CD8-positive, alpha-beta memory T cell (primary cell): ENCODE measurements at regions not wholly inside any gene's neighbourhood (a gene's known extent, or its start where the extent isn't known, plus 50 kb on each side); places are given as distances from the start of the nearest gene placed in this dataset.

Source experiments
- CTCF ChIA-PET: fragments of 350-600 bp; sonication (Branson Sonifier 250); formaldehyde crosslinking; loops from one replicate; lab custom pipeline; 2021; ENCODE audit warnings: antibody characterized with exemption; lab: Charles Lee
- POLR2A ChIA-PET: fragments of 350-600 bp; sonication (Branson Sonifier 250); formaldehyde crosslinking; loops from one replicate; lab custom pipeline; 2021; ENCODE audit warnings: antibody characterized with exemption; lab: Charles Lee
- DNase-seq, 5 donors: peaks; one replicate each; pipeline versions ENCODE4 v3.0.0 to v3.0.0-alpha.2; 2020 to 2022; ENCODE audit warnings: mixed read lengths in 1 of 5
- H3K27ac ChIP-seq: one replicate; pipeline ENCODE4 v1.7.0; 2013; ENCODE audit warnings: low read depth, mild to moderate bottlenecking, low read length, moderate library complexity
- H3K27me3 ChIP-seq: 2 replicates; pipeline ENCODE4 v1.7.0; 2013; ENCODE audit warnings: low read length, mild to moderate bottlenecking; ENCODE audit not compliant: insufficient read depth, poor library complexity, severe bottlenecking
- H3K36me3 ChIP-seq: 2 replicates; pipeline ENCODE4 v1.7.0; 2013; ENCODE audit warnings: mild to moderate bottlenecking, low read length, moderate library complexity; ENCODE audit not compliant: insufficient read depth
- H3K4me1 ChIP-seq: 2 replicates; pipeline ENCODE4 v1.7.0; 2013; ENCODE audit warnings: mild to moderate bottlenecking, low read length, moderate library complexity; ENCODE audit not compliant: insufficient read depth
- H3K4me3 ChIP-seq: 2 replicates; pipeline ENCODE4 v1.7.0; 2013; ENCODE audit warnings: mild to moderate bottlenecking, low read length
- H3K9me3 ChIP-seq: 2 replicates; pipeline ENCODE4 v1.7.0; 2013; ENCODE audit warnings: mild to moderate bottlenecking, low read length
- H3K27ac Mint-ChIP-seq, 8 donors: one replicate each; pipeline ENCODE4 v1.8.0; 2020 to 2021; ENCODE audit warnings: mixed read lengths in 8 of 8, mild to moderate bottlenecking in 6 of 8, inconsistent platforms in 3 of 8, moderate library complexity in 3 of 8
- H3K27me3 Mint-ChIP-seq, 2 donors: one replicate each; pipeline ENCODE4 v1.8.0; 2020 to 2021; ENCODE audit warnings: mixed read lengths in 2 of 2, mild to moderate bottlenecking in 1 of 2, moderate library complexity in 1 of 2
- H3K36me3 Mint-ChIP-seq, 3 donors: one replicate each; pipeline ENCODE4 v1.8.0; 2020 to 2021; ENCODE audit warnings: mixed read lengths in 3 of 3, inconsistent platforms in 1 of 3, mild to moderate bottlenecking in 1 of 3
- H3K4me1 Mint-ChIP-seq, 3 donors: one replicate each; pipeline ENCODE4 v1.8.0; 2020 to 2021; ENCODE audit warnings: mixed read lengths in 3 of 3, inconsistent platforms in 1 of 3, mild to moderate bottlenecking in 1 of 3
- H3K4me3 Mint-ChIP-seq, 7 donors: one replicate each; pipeline ENCODE4 v1.8.0; 2020 to 2021; ENCODE audit warnings: mixed read lengths in 7 of 7, mild to moderate bottlenecking in 6 of 7, moderate library complexity in 4 of 7, inconsistent platforms in 2 of 7
- H3K9me3 Mint-ChIP-seq, 5 donors: one replicate each; pipeline ENCODE4 v1.8.0; 2020 to 2022; ENCODE audit warnings: mixed read lengths in 5 of 5, mild to moderate bottlenecking in 3 of 5, moderate library complexity in 2 of 5, inconsistent platforms in 1 of 5

DNA sequence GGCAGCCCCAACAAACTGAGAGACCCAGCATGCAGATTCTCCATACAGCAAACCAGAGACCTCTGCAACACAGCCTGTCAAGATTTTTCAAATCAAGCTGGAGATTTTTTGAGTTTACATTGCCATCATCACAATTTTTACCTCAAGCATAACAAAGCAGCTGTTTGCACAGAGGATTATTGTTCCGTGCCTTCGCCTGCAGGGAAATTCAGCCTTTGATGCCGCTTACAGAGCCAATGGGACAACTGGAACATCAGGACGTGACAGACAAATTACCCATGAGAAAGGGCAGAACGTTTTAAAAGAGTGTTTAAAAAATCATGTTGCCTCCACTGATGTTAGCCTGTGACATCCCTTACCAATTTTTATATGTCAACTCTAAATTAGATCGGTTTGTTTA is 363.7 kb downstream of the FBXW7 start:
- POLR2A ChIA-PET = no interaction called here
- Mint-ChIP-seq H3K4me1 (no peaks in the 10 kb centered on the region), H3K4me3 (no peak overlapping the region), H3K36me3 (peaks cover 0 to 5% (median 0%) of the 10 kb centered on the region in 3 donors), H3K27me3 (peaks cover 0 to 4% of the 10 kb centered on the region in 2 donors), H3K9me3 (no peaks in the 10 kb centered on the region), H3K27ac (no peak overlapping the region)
- no peaks in the 10 kb centered on the region for H3K36me3 ChIP-seq
- DNase-seq = no peak
- no peak overlapping the region for H3K4me3 ChIP-seq
- H3K27me3 ChIP-seq = no peaks in the 10 kb centered on the region
- no peaks in the 10 kb centered on the region for H3K4me1 ChIP-seq
- CTCF ChIA-PET = interaction anchor here (1.2 kb wide), 1 partner anchor 12 kb away, joined by 3 read pairs; no protein-coding TSS in a partner anchor
- H3K9me3 ChIP-seq = no peaks in the 10 kb centered on the region
- no peak overlapping the region for H3K27ac ChIP-seq

DNA sequence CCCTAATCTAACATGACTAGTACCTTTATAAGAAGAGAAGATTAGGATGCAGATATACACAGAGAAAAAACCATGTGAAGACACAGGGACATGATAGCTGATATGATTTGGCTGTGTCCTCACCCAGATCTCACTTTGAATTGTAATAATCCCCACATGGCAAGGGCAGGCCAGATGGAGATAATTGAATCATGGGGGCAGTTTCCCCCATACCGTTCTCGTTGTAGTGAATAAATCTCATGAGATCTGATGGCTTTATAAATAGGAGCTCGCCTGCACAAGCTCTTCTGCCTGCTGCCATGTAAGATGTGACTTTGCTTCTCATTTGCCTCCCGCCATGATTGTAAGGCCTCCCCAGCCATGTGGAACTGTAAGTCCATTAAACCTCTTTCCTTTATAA is 364.3 kb downstream of the FBXW7 start:
- Mint-ChIP-seq H3K27me3 (peaks cover 0 to 7% of the 10 kb centered on the region in 2 donors), H3K27ac (no peak overlapping the region), H3K9me3 (no peaks in the 10 kb centered on the region), H3K4me3 (no peak overlapping the region), H3K36me3 (peaks cover 0 to 5% (median 0%) of the 10 kb centered on the region in 3 donors), H3K4me1 (no peaks in the 10 kb centered on the region)
- DNase-seq = no peak
- Histone ChIP-seq H3K4me1 (no peaks in the 10 kb centered on the region), H3K36me3 (no peaks in the 10 kb centered on the region), H3K27ac (no peak overlapping the region), H3K4me3 (no peak overlapping the region), H3K27me3 (no peaks in the 10 kb centered on the region), H3K9me3 (no peaks in the 10 kb centered on the region)
- ChIA-PET CTCF (interaction anchor here (1.2 kb wide), 1 partner anchor 11 kb away, joined by 3 read pairs; no protein-coding TSS in a partner anchor), POLR2A (no interaction called here)

DNA sequence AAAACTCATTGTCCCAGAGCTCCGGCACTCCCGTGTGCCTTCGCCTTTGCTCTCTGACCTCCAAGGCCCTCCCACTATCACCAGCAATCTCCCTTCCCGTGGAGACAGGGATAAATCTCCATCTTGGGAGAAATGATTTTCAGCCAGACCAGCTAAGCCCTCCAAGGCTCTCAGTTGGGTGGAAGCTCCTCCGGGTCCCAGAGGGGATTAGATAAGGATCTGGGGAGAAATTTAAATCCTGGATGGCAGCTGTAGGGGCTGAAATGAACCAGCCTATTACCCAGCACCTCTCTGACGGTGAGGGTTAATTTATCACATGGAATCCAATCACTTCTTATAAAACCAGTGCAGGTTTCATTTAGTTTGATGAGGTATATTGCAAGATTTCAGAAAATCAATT is 366.2 kb downstream of the FBXW7 start:
- Histone ChIP-seq H3K36me3 (no peaks in the 10 kb centered on the region), H3K4me1 (no peaks in the 10 kb centered on the region), H3K27me3 (no peaks in the 10 kb centered on the region), H3K27ac (no peak overlapping the region), H3K9me3 (no peaks in the 10 kb centered on the region), H3K4me3 (no peak overlapping the region)
- peaks cover 0 to 2% (median 0%) of the 10 kb centered on the region in 3 donors for H3K4me1 Mint-ChIP-seq
- peaks cover 0 to 14% of the 10 kb centered on the region in 2 donors for H3K27me3 Mint-ChIP-seq
- ChIA-PET POLR2A (no interaction called here), CTCF (no interaction called here)
- DNase-seq = no peak
- H3K36me3 Mint-ChIP-seq = peaks cover 0 to 8% (median 0%) of the 10 kb centered on the region in 3 donors
- peak overlapping the region in 1 of 8 donors; percentile 42 for H3K27ac Mint-ChIP-seq
- H3K9me3 Mint-ChIP-seq = no peaks in the 10 kb centered on the region
- no peak overlapping the region for H3K4me3 Mint-ChIP-seq

DNA sequence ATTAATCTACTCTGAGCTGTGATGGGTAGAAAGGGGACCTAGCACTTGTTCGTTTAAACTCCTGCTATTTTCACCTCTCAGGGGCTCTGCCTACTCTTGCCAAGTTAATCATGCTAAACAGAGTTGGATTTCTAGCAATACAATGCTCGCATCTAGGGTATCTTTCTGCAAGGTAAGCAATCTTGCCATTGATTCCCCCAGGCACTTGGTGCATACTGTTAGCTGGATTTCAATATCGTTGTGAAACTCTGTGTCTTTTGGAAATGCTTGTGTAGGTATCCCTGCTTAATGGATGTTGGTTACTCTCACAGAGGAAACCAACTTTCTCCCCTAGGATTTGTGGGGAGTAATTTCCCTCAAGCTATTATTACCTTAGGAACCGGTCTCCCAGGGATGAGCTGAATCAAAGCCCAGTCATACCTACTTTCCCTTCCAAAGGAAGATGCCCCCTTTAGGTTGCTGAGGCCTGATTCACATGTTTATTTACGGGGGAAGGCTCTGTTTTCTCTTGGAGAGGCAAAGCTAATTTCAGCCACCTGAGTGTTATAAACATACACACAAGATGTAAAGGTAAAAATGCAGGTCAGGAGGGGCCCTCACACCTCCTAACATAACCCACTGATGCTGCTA is 366.8 kb downstream of the FBXW7 start:
- H3K4me1 ChIP-seq = no peaks in the 10 kb centered on the region
- H3K9me3 ChIP-seq = no peaks in the 10 kb centered on the region
- Mint-ChIP-seq H3K36me3 (peaks cover 0 to 8% (median 0%) of the 10 kb centered on the region in 3 donors), H3K4me3 (no peak overlapping the region), H3K27me3 (peaks cover 3 to 15% of the 10 kb centered on the region in 2 donors), H3K9me3 (no peaks in the 10 kb centered on the region), H3K27ac (no peak overlapping the region), H3K4me1 (peaks cover 0 to 2% (median 0%) of the 10 kb centered on the region in 3 donors)
- no peak overlapping the region for H3K4me3 ChIP-seq
- no peaks in the 10 kb centered on the region for H3K27me3 ChIP-seq
- DNase-seq = no peak
- H3K27ac ChIP-seq = no peak overlapping the region
- CTCF ChIA-PET = no interaction called here
- POLR2A ChIA-PET = no interaction called here
- no peaks in the 10 kb centered on the region for H3K36me3 ChIP-seq

DNA sequence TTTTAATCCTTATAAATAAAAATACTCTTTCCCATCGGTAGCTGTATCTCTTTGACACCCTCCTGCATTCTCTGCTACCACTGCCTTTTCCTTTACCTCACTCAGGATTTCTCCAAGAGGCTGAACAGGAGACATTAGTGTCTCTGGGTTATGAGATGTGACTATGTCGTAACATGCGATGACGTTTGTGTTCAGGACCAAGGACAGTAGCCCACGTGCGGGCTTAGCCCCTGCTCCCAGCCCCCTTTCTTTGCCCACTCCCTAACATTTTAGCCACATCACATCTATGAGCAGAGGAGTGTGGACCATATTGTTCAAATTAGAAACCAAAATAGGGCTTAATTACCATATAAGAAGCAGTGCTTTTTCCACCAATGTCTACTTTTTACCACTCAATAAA is 369.3 kb downstream of the FBXW7 start:
- no peak overlapping the region for H3K27ac ChIP-seq
- CTCF ChIA-PET = no interaction called here
- no peaks in the 10 kb centered on the region for H3K9me3 ChIP-seq
- no peak for DNase-seq
- H3K4me3 ChIP-seq = no peak overlapping the region
- Mint-ChIP-seq H3K4me3 (no peak overlapping the region), H3K9me3 (no peaks in the 10 kb centered on the region), H3K27ac (peak overlapping the region in 1 of 8 donors; percentile 55), H3K4me1 (peaks cover 0 to 2% (median 0%) of the 10 kb centered on the region in 3 donors), H3K36me3 (peaks cover 0 to 3% (median 0%) of the 10 kb centered on the region in 3 donors), H3K27me3 (peaks cover 5 to 15% of the 10 kb centered on the region in 2 donors)
- POLR2A ChIA-PET = no interaction called here
- no peaks in the 10 kb centered on the region for H3K4me1 ChIP-seq
- no peaks in the 10 kb centered on the region for H3K27me3 ChIP-seq
- H3K36me3 ChIP-seq = no peaks in the 10 kb centered on the region

DNA sequence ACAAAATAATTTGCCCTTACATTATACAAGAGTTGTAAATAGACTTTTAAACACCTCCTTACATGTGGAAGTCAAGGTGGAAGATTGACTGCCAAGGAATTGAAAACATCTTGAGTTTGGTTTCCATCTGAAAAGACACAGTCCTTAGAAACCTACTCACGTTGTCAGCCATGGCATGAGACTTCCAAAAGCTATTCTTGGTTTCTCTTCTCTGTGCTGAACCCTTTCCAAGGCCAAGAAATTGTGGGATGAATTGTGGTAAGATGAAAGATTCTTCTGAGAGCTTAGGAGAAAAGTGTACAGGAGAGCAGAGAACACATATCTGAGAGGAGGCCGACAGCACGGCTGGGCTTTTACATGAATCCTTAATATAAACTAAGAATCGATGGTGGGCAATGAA is 370.0 kb downstream of the FBXW7 start:
- Mint-ChIP-seq H3K36me3 (peaks cover 0 to 3% (median 0%) of the 10 kb centered on the region in 3 donors), H3K27me3 (peaks cover 5 to 15% of the 10 kb centered on the region in 2 donors), H3K4me3 (no peak overlapping the region), H3K4me1 (peaks cover 0 to 2% (median 0%) of the 10 kb centered on the region in 3 donors), H3K9me3 (no peaks in the 10 kb centered on the region), H3K27ac (peak overlapping the region in 2 of 8 donors; percentile 31 to 51)
- ChIA-PET CTCF (no interaction called here), POLR2A (no interaction called here)
- no peak overlapping the region for H3K4me3 ChIP-seq
- no peaks in the 10 kb centered on the region for H3K27me3 ChIP-seq
- no peaks in the 10 kb centered on the region for H3K9me3 ChIP-seq
- no peak for DNase-seq
- H3K4me1 ChIP-seq = no peaks in the 10 kb centered on the region
- H3K27ac ChIP-seq = no peak overlapping the region
- no peaks in the 10 kb centered on the region for H3K36me3 ChIP-seq

DNA sequence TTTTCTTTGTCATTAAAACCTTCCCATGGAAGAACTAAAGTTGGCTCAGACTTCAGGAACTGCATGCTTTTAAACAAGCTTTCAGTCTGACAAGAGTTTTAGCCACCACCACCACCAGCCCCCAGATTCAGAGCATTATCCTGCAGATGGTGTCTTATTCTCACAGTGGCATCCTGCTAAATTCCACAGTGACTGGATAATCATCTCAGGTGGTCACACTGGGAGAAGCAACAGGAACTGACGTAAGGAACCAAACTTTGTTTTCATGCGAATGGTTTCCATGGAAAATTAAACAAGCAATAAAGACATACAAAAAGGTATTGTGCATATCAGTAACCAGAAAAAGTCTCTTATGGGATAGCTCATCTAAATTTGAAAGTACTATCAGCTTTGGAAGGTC is 370.7 kb downstream of the FBXW7 start:
- H3K4me3 Mint-ChIP-seq = no peak overlapping the region
- H3K27ac Mint-ChIP-seq = no peak overlapping the region
- DNase-seq = no peak
- no peaks in the 10 kb centered on the region for H3K27me3 ChIP-seq
- H3K27ac ChIP-seq = no peak overlapping the region
- peaks cover 5 to 15% of the 10 kb centered on the region in 2 donors for H3K27me3 Mint-ChIP-seq
- H3K36me3 Mint-ChIP-seq = peaks cover 0 to 3% (median 0%) of the 10 kb centered on the region in 3 donors
- H3K4me1 ChIP-seq = no peaks in the 10 kb centered on the region
- no peaks in the 10 kb centered on the region for H3K36me3 ChIP-seq
- no peaks in the 10 kb centered on the region for H3K9me3 Mint-ChIP-seq
- H3K4me3 ChIP-seq = no peak overlapping the region
- ChIA-PET POLR2A (no interaction called here), CTCF (no interaction called here)
- H3K4me1 Mint-ChIP-seq = peaks cover 0 to 2% (median 0%) of the 10 kb centered on the region in 3 donors
- no peaks in the 10 kb centered on the region for H3K9me3 ChIP-seq

DNA sequence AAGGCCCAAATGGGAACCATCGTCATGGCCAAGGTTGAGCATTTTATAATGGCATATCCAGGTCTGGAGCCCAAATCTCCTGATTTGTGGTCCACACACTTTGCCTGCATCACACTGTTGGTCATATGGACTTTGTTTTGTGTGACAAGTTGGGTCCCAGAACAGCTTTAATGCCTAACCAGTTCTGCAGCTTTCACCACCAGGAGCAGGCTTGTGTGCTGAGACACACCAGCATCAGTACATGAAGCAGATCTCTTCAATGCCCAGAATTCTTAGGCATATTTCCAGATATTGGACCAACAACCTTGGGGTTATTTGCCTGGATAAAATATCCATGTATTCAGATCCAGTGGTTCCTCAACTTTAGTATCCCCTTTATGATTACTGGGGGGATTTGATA is 371.3 kb downstream of the FBXW7 start:
- Mint-ChIP-seq H3K27me3 (peaks cover 5 to 15% of the 10 kb centered on the region in 2 donors), H3K9me3 (no peaks in the 10 kb centered on the region), H3K36me3 (peaks cover 0 to 3% (median 0%) of the 10 kb centered on the region in 3 donors), H3K4me1 (peaks cover 0 to 2% (median 0%) of the 10 kb centered on the region in 3 donors), H3K4me3 (no peak overlapping the region), H3K27ac (no peak overlapping the region)
- H3K9me3 ChIP-seq = no peaks in the 10 kb centered on the region
- no peak for DNase-seq
- ChIA-PET POLR2A (no interaction called here), CTCF (no interaction called here)
- H3K27me3 ChIP-seq = no peaks in the 10 kb centered on the region
- H3K4me3 ChIP-seq = no peak overlapping the region
- no peaks in the 10 kb centered on the region for H3K36me3 ChIP-seq
- no peak overlapping the region for H3K27ac ChIP-seq
- H3K4me1 ChIP-seq = no peaks in the 10 kb centered on the region
